Hepatocyte (in vitro differentiated cells): ENCODE measurements at regions not wholly inside any gene's neighbourhood (a gene's known extent, or its start where the extent isn't known, plus 50 kb on each side); places are given as distances from the start of the nearest gene placed in this dataset.

ENCODE experiments used
- EZH2 ChIP-seq: fragments of 200-600 bp; sonication (generic); IDR thresholded peaks from 2 replicates; pipeline ENCODE4 v1.6.1; 2016; ENCODE audit warnings: antibody characterized with exemption, mild to moderate bottlenecking, borderline replicate concordance
- EZH2phosphoT487 ChIP-seq: fragments of 200-600 bp; sonication (generic); IDR thresholded peaks from one replicate; pipeline ENCODE4 v1.6.1; 2018; ENCODE audit warnings: antibody characterized with exemption, mild to moderate bottlenecking, low read depth, moderate library complexity; ENCODE audit not compliant: unreplicated experiment, severe bottlenecking
- TF ChIP-seq, protein P1 (sequence below): fragments of 200-600 bp; sonication (generic); IDR thresholded peaks from 2 replicates; pipeline ENCODE4 v1.5.1; 2016; ENCODE audit warnings: antibody characterized with exemption, mild to moderate bottlenecking; ENCODE audit not compliant: poor library complexity

DNA sequence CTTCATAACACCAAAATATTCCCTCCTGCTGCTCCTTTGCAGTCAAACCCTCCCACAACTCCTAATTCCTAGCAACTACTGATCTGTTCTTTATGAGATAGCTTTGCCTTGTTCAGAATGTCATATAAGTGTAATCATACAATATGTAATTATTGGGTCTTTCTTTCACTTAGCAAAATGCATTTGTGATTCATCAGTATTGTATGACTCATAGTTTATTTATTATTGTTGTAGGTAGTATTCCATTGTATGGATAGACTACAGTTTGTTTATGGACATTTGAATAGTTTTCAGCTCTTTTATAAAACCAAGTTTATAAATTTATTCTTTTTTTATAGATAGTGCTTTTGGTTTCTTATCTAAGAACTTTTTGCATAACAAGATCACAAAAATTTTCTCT, 468.2 kb upstream of the KIF2A start:
- TF ChIP-seq, protein P1, sequence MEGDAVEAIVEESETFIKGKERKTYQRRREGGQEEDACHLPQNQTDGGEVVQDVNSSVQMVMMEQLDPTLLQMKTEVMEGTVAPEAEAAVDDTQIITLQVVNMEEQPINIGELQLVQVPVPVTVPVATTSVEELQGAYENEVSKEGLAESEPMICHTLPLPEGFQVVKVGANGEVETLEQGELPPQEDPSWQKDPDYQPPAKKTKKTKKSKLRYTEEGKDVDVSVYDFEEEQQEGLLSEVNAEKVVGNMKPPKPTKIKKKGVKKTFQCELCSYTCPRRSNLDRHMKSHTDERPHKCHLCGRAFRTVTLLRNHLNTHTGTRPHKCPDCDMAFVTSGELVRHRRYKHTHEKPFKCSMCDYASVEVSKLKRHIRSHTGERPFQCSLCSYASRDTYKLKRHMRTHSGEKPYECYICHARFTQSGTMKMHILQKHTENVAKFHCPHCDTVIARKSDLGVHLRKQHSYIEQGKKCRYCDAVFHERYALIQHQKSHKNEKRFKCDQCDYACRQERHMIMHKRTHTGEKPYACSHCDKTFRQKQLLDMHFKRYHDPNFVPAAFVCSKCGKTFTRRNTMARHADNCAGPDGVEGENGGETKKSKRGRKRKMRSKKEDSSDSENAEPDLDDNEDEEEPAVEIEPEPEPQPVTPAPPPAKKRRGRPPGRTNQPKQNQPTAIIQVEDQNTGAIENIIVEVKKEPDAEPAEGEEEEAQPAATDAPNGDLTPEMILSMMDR: no peak
- TF ChIP-seq EZH2 (no peak), EZH2phosphoT487 (no peak)
